LNCaP clone FGC (cell line): ENCODE measurements at regions not wholly inside any gene's neighbourhood (a gene's known extent, or its start where the extent isn't known, plus 50 kb on each side); places are given as distances from the start of the nearest gene placed in this dataset.

ENCODE experiments used
- DNase-seq: peaks from one replicate; pipeline ENCODE4 v3.0.0-alpha.2; 2011; ENCODE audit warnings: low read depth
- H3K4me3 ChIP-seq: 2 replicates; pipeline ENCODE4 v1.5.1; 2011; ENCODE audit warnings: mild to moderate bottlenecking, low read depth, low read length, control low read depth
- TF ChIP-seq, protein P1 (sequence below): IDR thresholded peaks from 2 replicates; pipeline ENCODE4 v1.5.1; 2012; ENCODE audit warnings: mild to moderate bottlenecking; ENCODE audit not compliant: control insufficient read depth, insufficient read depth; ENCODE audit errors: extremely low read depth

DNA sequence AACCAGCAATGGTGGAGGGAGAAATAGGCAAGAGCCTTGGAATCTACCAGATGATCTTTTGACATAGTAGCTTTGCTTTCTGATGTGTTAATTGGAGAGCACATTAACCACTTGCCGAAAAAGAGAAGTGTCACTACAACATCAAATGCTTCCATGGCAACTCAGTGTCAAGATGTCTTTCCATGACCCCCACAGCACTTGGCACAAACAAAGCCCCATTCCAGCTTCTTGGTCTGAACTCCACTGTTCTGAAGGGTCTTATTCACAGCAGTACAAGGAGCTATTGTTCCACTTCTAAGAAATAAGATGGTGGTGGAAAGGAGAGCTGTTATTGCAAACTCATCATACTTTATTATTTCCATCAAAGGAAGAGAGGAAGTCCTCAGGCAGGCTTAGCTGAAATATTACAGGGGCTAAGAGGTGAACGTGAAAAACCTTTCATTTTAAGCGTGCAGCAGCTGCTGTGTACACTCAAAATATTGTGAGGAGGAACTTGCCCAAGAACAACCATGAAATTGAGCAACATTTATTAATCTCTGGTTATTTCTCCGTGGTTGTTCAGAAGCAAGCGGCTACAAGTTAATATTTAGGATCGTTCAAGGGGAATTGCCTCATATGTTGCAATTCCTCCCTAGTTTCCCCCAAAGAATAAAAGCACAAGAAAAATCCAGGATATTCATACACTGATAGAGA, 354.8 kb upstream of the CELF2 start:
- H3K4me3 ChIP-seq: no peak overlapping the region
- no peak for DNase-seq
- TF ChIP-seq, protein P1, sequence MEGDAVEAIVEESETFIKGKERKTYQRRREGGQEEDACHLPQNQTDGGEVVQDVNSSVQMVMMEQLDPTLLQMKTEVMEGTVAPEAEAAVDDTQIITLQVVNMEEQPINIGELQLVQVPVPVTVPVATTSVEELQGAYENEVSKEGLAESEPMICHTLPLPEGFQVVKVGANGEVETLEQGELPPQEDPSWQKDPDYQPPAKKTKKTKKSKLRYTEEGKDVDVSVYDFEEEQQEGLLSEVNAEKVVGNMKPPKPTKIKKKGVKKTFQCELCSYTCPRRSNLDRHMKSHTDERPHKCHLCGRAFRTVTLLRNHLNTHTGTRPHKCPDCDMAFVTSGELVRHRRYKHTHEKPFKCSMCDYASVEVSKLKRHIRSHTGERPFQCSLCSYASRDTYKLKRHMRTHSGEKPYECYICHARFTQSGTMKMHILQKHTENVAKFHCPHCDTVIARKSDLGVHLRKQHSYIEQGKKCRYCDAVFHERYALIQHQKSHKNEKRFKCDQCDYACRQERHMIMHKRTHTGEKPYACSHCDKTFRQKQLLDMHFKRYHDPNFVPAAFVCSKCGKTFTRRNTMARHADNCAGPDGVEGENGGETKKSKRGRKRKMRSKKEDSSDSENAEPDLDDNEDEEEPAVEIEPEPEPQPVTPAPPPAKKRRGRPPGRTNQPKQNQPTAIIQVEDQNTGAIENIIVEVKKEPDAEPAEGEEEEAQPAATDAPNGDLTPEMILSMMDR: no peak

DNA sequence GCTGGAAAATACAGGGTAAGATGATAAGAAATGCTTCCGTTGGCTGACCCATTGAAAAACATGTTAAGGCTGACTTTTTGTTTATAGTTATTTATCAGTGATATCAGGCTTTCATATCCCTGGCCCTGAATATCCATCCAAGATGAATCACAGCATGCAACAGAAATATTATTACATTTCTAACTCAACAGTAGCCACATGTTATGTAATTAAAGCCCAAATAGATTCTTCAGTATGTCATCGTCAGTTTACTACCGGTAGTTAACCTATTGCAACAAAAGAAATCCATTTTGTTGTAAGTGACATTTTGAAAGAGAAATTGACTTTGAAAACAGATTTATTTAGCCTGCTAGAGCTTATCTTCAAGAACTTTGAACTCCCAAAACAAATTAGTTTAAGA, 354.1 kb upstream of the CELF2 start:
- no peak overlapping the region for H3K4me3 ChIP-seq
- DNase-seq: no peak
- TF ChIP-seq, protein P1: no peak

DNA sequence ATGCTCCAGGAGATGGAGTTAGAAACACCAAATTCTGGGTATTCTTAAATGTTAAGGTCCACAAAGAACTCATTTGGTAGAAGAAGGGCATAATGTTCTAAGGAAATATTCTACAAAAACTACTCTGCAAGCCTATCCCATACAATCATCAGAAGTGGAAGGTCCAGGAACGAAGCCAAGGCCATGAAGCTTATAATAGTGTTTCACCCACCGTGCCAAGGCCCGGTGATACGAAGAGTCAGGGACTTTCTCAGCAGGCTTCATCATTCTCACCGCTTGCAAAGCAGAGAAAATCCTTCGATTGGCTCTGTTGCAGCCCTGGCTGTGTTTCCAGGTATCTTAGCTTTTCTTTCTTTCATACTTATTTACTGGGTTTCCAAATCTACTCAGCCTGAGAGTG, 351.9 kb upstream of the CELF2 start:
- no peak overlapping the region for H3K4me3 ChIP-seq
- no peak for DNase-seq
- TF ChIP-seq, protein P1: no peak

DNA sequence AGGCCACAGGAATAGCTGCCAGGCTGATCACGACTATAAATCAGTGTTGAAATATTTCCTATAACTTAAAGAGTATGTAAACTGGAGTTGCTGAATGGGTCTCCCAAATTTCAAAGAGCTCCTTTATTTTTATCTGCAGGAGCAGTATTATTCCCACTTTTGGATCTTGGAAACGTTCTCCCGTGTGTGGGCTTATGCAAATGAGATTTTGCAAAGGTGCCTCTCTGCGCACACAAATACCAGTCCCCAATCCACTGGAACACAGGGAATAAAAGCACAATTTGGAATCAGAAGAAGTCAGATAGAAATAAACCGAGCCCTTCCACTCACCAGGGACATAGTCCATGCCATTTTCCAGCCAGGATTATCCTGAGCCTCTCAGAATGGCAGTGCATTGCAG, 350.2 kb upstream of the CELF2 start:
- TF ChIP-seq, protein P1: no peak
- DNase-seq: no peak
- H3K4me3 ChIP-seq: no peak overlapping the region

DNA sequence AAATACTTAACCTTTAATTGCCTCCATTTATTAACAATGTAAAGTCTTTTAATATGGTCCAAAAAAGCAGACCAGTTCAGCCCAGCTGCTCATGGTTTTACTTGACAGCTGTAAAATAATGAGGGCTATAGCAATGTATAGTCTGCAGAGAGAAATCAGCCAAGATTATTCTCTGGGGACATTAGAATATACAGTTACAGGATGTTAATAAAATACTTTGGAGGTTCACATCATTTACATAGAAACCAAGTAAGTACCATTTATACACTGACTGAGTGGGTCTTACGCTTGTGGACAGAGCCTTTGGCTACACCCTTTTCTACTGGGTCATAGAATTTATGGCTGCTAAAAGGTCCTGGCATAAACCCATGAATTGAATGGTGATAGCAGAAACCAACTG, 340.7 kb upstream of the CELF2 start:
- TF ChIP-seq, protein P1: no peak
- DNase-seq: no peak
- no peak overlapping the region for H3K4me3 ChIP-seq

DNA sequence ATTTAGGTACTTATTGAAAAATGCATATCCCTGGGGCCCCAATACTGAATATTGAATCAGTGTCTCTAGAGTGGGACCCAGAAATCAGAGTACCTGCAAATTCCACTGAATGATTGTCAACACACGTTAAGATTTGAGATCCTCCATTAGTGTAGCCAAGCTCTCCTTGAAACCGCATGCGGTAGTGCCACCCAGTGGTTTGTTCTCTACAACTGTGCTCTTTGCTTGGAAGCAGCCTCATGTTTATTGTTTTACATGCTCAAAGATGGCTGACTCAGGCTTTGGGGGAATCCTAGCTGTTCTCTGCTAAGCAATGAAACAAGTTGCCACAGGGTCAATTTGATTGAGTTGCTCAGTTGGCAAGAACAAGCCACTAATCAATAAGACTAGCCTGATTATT, 340.2 kb upstream of the CELF2 start:
- TF ChIP-seq, protein P1: peak; percentile 67
- no peak overlapping the region for H3K4me3 ChIP-seq
- DNase-seq: peak; percentile 33

DNA sequence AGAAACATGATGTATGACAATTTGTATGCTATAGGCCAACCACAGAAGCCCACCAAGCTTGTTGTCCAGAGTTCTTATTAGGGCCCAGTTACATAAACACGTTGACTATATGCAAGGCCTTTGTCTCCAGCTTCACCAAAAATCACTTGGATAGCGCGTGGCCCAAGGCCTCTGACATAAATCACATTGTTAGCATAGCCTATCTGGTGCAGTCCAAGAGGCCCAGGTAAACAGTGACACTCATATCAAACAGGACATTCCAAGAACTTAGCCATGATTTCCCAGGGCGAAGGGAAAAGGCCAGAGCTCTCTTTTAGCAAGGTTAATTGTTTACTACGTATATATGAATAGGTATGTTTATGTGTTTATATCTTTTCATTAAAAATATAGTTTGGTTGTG, 337.2 kb upstream of the CELF2 start:
- no peak overlapping the region for H3K4me3 ChIP-seq
- TF ChIP-seq, protein P1: no peak
- no peak for DNase-seq
